Heart right ventricle (tissue), 16 donors: ENCODE measurements at regions not wholly inside any gene's neighbourhood (a gene's known extent, or its start where the extent isn't known, plus 50 kb on each side); places are given as distances from the start of the nearest gene placed in this dataset.

Source experiments
- ATAC-seq, 8 donors: fragments of 200-7000 bp; cut with Tn5 transposase; one replicate each; pipeline ENCODE4 v1.9.1; 2020; ENCODE audit warnings: mild to moderate bottlenecking in 8 of 8, moderate library complexity in 8 of 8, moderate number of reproducible peaks in 1 of 8
- DNase-seq, 2 donors: peaks; one replicate each; pipeline ENCODE4 v3.0.0-alpha.2; 2020
- H3K27ac ChIP-seq, 10 donors: fragments of 200-600 bp; sonication (generic) in 2 of 10; one replicate each; pipeline versions ENCODE4 v1.5.0 to v1.8.0; 2020 to 2022; ENCODE audit warnings: mild to moderate bottlenecking in 3 of 10
- H3K27me3 ChIP-seq, 7 donors: fragments of 200-600 bp; one replicate each; pipeline ENCODE4 v1.8.0; 2021 to 2022; ENCODE audit warnings: mild to moderate bottlenecking in 2 of 7
- H3K36me3 ChIP-seq, 9 donors: fragments of 200-600 bp; sonication (generic) in 1 of 9; one replicate each; pipeline versions ENCODE4 v1.5.0 to v1.8.0; 2020 to 2022; ENCODE audit warnings: mild to moderate bottlenecking in 2 of 9
- H3K4me1 ChIP-seq, 9 donors: fragments of 200-600 bp; sonication (generic) in 1 of 9; one replicate each; pipeline versions ENCODE4 v1.5.0 to v1.8.0; 2020 to 2022; ENCODE audit warnings: mild to moderate bottlenecking in 4 of 9
- H3K4me3 ChIP-seq, 10 donors: fragments of 200-600 bp; sonication (generic) in 2 of 10; one replicate each; pipeline versions ENCODE4 v1.5.0 to v1.8.0; 2020 to 2022; ENCODE audit warnings: mild to moderate bottlenecking in 7 of 10, moderate library complexity in 2 of 10
- H3K9me3 ChIP-seq, 11 donors: fragments of 200-600 bp in 10 of 11; sonication (generic) in 2 of 11; one replicate each; pipeline versions ENCODE4 v1.5.0 to v1.8.0; 2013 to 2022; ENCODE audit warnings: mild to moderate bottlenecking in 2 of 11, control low read depth in 1 of 11, moderate library complexity in 1 of 11
- CTCF ChIP-seq, 9 donors: fragments of 200-600 bp; sonication (generic) in 2 of 9; IDR thresholded peaks; one replicate each; pipeline versions ENCODE4 v1.5.0 to v1.8.0; 2021 to 2022; ENCODE audit warnings: antibody characterized with exemption in 9 of 9, mild to moderate bottlenecking in 5 of 9, moderate library complexity in 1 of 9
- WGBS, 2 donors: extraction: QIAGEN DNeasy Blood & Tissue Kit; methylation state at CpG; one replicate each; pipeline ENCODE4 v1.1.7; 2013; ENCODE audit warnings: inconsistent platforms in 1 of 2; 5-methylcytosine and 5-hydroxymethylcytosine counted together
- intact Hi-C, 10 donors: fragments of 100-400 bp; cut with DNase I; formaldehyde crosslinking; loops; one replicate each; pipeline versions ENCODE4 v1.11.1 to v1.14.2; 2022
- donor health status: Arrhythmogenic right ventricular cardiomyopathy.
- donor health status: ischemic (EF 13 %, LVEDD 7.1; RV severe dilation, severe dysfunction).
- donor health status: healthy with polysubstance abuse.
- donor health status: DM: no; HTN: yes; CAD: no.
- donor health status: DM: no; HTN: no; CAD: no.
- donor health status: ischemic (EF 25% LVEDD 6.9; RV normal size, moderate dysfunction).
- donor health status: ischemic (EF 25% LVEDD 5.7; RV mildly dilated, moderate dysfunction).
- donor health status: healthy.
- donor health status: DM: yes; HTN: yes; CAD: no.
- donor health status: Ischemic cardiomyopathy.
- donor health status: ischemic (EF 35%, LVEDD 5.7; RV mildly dilated, moderate dysfunction).
- donor health status: nonischemic (EF 11% LVEDD 7.7; RV severe dilation, severe dysfunction).
- donor health status: DM: yes; HTN: yes; CAD: no.
- donor health status: PGD.
- donor health status: ischemic (EF 29% LVEDD 5.4; RV normal size, mild dysfunction).
- donor health status: nonischemic (EF 23%, LVEDD 6.1; RV moderate dilation, normal function).

- no peaks in the 10 kb centered on the region for H3K36me3 ChIP-seq
- H3K4me3 ChIP-seq: no peak overlapping the region
- TF ChIP-seq CTCF (IDR thresholded peaks at IDR 0.05): no peak
- peaks cover 3 to 21% (median 13%) of the 10 kb centered on the region in 9 donors for H3K4me1 ChIP-seq
- H3K27ac ChIP-seq: no peak overlapping the region
- WGBS, 2 donors: 86 to 91% methylated on average over 4 of the region's 4 CpGs
- peaks cover 0 to 3% (median 0%) of the 10 kb centered on the region in 7 donors for H3K27me3 ChIP-seq
- no peak for DNase-seq
- no peaks in the 10 kb centered on the region for H3K9me3 ChIP-seq
- ATAC-seq: no peak
- intact Hi-C loops: no loop called here
Observed at GRCh38 chr15:62945760-62946159, 96.8 kb upstream of the TPM1 start.

- TF ChIP-seq CTCF (IDR thresholded peaks at IDR 0.05): no peak
- DNase-seq (no peak), ATAC-seq (no peak)
- Histone ChIP-seq H3K36me3 (no peaks in the 10 kb centered on the region), H3K9me3 (no peaks in the 10 kb centered on the region), H3K4me3 (no peak overlapping the region), H3K27ac (no peak overlapping the region), H3K27me3 (peaks cover 0 to 3% (median 0%) of the 10 kb centered on the region in 7 donors), H3K4me1 (peaks cover 0 to 11% (median 3%) of the 10 kb centered on the region in 9 donors)
- 85 to 92% methylated on average over 2 of the region's 2 CpGs for WGBS, 2 donors
- intact Hi-C loops: no loop called here
Observed at GRCh38 chr15:62946940-62947339, 95.6 kb upstream of the TPM1 start.

DNA sequence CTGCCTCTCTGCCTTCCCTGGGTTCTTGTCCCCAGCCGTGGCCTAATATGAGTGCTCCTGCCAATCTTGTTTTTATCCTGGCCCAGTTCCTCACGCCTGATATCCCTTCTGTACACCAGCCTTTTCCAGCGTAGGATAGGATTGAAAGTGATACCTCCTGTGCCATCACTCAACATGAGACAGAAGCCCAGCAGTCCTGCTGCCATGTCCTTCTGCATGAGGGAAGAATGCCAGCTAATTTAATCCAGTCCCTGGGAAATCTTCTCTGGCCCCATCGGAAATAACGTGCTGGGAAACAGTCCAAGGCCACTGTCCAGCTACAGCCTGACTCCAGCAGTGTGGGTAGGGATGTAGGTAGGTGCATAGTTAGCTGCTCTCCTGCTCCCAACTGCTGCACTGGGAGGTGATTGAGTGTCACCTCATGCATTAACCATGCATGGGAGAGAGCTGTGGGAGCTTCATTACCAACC, 92.0 kb upstream of the TPM1 start:
- Histone ChIP-seq H3K4me3 (no peak overlapping the region), H3K27ac (no peak overlapping the region), H3K9me3 (no peaks in the 10 kb centered on the region), H3K4me1 (peaks cover 0 to 8% (median 0%) of the 10 kb centered on the region in 9 donors), H3K36me3 (no peaks in the 10 kb centered on the region), H3K27me3 (peaks cover 0 to 5% (median 0%) of the 10 kb centered on the region in 7 donors)
- DNase-seq: no peak
- intact Hi-C loops: no loop called here
- 27 to 37% methylated on average over 5 of the region's 5 CpGs for WGBS, 2 donors
- ATAC-seq: peak in 4 of 8 donors; percentile 4 to 63 (median 49)
- no peak for TF ChIP-seq CTCF (IDR thresholded peaks at IDR 0.05)

GRCh38 chr15:62951481-62951880, 91.1 kb upstream of the TPM1 start:
- Histone ChIP-seq H3K36me3 (no peaks in the 10 kb centered on the region), H3K4me3 (no peak overlapping the region), H3K27me3 (peaks cover 0 to 5% (median 0%) of the 10 kb centered on the region in 7 donors), H3K27ac (no peak overlapping the region), H3K9me3 (no peaks in the 10 kb centered on the region), H3K4me1 (peaks cover 0 to 10% (median 3%) of the 10 kb centered on the region in 9 donors)
- no peak for DNase-seq
- TF ChIP-seq CTCF (IDR thresholded peaks at IDR 0.05): no peak
- intact Hi-C loops: no loop called here
- WGBS, 2 donors: 90 to 96% methylated on average over 5 of the region's 5 CpGs
- ATAC-seq: no peak
